Esophagus squamous epithelium (tissue), 5 donors: ENCODE measurements at regions not wholly inside any gene's neighbourhood (a gene's known extent, or its start where the extent isn't known, plus 50 kb on each side); places are given as distances from the start of the nearest gene placed in this dataset.
"Not testable (repeated sequence)": the region's sequence is repeated elsewhere in the genome, so short reads cannot be mapped to it uniquely, and the experiment has no call there.

Source experiments
- DNase-seq: peaks from one replicate; lab custom pipeline; 2025; lab: John Stamatoyannopoulos, UW
- H3K27ac ChIP-seq, 4 donors: fragments of 200-600 bp; sonication (generic); one replicate each; pipeline ENCODE4 v1.5.1; 2016 to 2019; ENCODE audit warnings: mild to moderate bottlenecking in 1 of 4
- H3K27me3 ChIP-seq, 4 donors: fragments of 200-600 bp; sonication (generic); 1 replicate in 3 of 4; 2 replicates in 1 of 4; pipeline versions ENCODE4 v1.5.1 to v1.6.0; 2017 to 2021; ENCODE audit warnings: antibody characterized with exemption in 1 of 4
- H3K36me3 ChIP-seq, 3 donors: fragments of 200-600 bp; sonication (generic); one replicate each; pipeline ENCODE4 v1.5.1; 2016 to 2019
- H3K4me1 ChIP-seq, 3 donors: fragments of 200-600 bp; sonication (generic); one replicate each; pipeline ENCODE4 v1.5.1; 2017 to 2019
- H3K4me3 ChIP-seq, 4 donors: fragments of 200-600 bp; sonication (generic); 1 replicate in 3 of 4; 2 replicates in 1 of 4; pipeline ENCODE4 v1.5.1; 2016 to 2019; ENCODE audit warnings: mild to moderate bottlenecking in 2 of 4, moderate library complexity in 1 of 4
- H3K9me3 ChIP-seq, 3 donors: fragments of 200-600 bp; sonication (generic); one replicate each; pipeline ENCODE4 v1.5.1; 2016 to 2019
- CTCF ChIP-seq, 6 experiments: fragments of 450-650 bp in 4 of 6; fragments of 200-600 bp in 2 of 6; sonication (generic) in 2 of 6; IDR thresholded peaks; one replicate each; pipeline ENCODE4 v1.5.1; 2016 to 2019; ENCODE audit warnings: antibody characterized with exemption in 6 of 6, mild to moderate bottlenecking in 4 of 6, moderate library complexity in 4 of 6
- POLR2A ChIP-seq, 4 donors: fragments of 450-650 bp; IDR thresholded peaks; one replicate each; pipeline ENCODE4 v1.6.1; 2017; ENCODE audit warnings: antibody characterized with exemption in 4 of 4, mild to moderate bottlenecking in 4 of 4, moderate library complexity in 3 of 4
- WGBS, 2 donors: methylation state at CpG; one replicate each; pipeline ENCODE4 v1.1.5; 2018; 5-methylcytosine and 5-hydroxymethylcytosine counted together
- intact Hi-C: fragments of 100-400 bp; cut with DNase I; formaldehyde crosslinking; loops from one replicate; pipeline ENCODE4 v1.15.0; 2022
- donor health status: DM: yes; HTN: yes; CAD: no.

DNA sequence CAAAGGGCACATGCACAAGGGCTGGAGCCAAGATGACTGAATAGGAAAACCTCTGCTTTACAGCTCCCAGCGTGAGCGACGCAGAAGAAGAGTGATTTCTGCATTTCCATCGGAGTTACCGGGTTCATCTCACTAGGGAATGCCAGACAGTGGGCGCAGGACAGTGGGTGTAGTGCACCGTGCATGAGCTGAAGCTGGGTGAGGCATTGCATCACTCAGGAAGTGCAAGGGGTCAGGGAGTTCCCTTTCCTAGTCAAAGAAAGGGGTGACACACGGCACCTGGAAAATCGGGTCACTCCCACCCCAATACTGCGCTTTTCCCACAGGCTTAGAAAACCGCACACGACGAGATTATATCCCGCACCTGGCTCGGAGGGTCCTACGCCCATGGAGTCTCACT lies 64.5 kb upstream of the HTR1E start:
- H3K4me1 ChIP-seq, H3K4me3 ChIP-seq, H3K36me3 ChIP-seq, H3K27ac ChIP-seq, DNase-seq, H3K27me3 ChIP-seq, intact Hi-C loops: not testable (repeated sequence)
- 83 to 93% methylated on average over 14 to 16 of the region's 16 CpGs for WGBS, 2 donors
- peaks cover 0 to 21% (median 0%) of the 10 kb centered on the region in 3 donors for H3K9me3 ChIP-seq

DNA sequence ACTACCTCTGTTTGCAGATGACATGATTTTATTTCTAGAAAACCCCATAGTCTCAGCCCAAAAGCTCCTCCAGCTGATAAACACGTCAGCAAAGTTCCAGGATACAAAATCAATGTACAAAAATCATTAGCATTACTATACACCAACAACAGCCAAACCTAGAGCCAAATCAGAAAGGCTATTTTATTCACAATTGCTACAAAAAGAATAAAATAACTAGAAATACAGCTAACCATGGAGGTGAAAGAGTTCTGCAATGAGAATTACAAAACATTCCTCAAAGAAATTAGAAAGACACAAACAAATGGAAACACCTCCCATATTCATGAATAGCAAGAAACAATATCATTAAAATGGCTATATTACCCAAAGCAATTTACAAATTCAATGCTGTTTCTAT lies 65.6 kb upstream of the HTR1E start:
- Histone ChIP-seq H3K9me3 (peaks cover 0 to 21% (median 0%) of the 10 kb centered on the region in 3 donors), H3K4me1 (no peaks in the 10 kb centered on the region), H3K27ac (no peak overlapping the region), H3K4me3 (no peak overlapping the region), H3K36me3 (no peaks in the 10 kb centered on the region), H3K27me3 (no peaks in the 10 kb centered on the region)
- intact Hi-C loops: no loop called here
- DNase-seq: no peak
- TF ChIP-seq POLR2A (IDR thresholded peaks at IDR 0.05): no peak
- no peak for TF ChIP-seq CTCF (IDR thresholded peaks at IDR 0.05)
- WGBS, 2 donors: 27 to 30% methylated on average over 1 of the region's 1 CpG

GRCh38 chr6:86869500-86869899 lies 67.8 kb upstream of the HTR1E start:
- no peaks in the 10 kb centered on the region for H3K36me3 ChIP-seq
- peaks cover 0 to 21% (median 0%) of the 10 kb centered on the region in 3 donors for H3K9me3 ChIP-seq
- DNase-seq: no peak
- no peaks in the 10 kb centered on the region for H3K4me1 ChIP-seq
- intact Hi-C loops: no loop called here
- WGBS, 2 donors: 58 to 70% methylated on average over 1 of the region's 1 CpG
- no peaks in the 10 kb centered on the region for H3K27me3 ChIP-seq
- H3K27ac ChIP-seq: no peak overlapping the region
- H3K4me3 ChIP-seq: no peak overlapping the region
- TF ChIP-seq POLR2A (IDR thresholded peaks at IDR 0.05) (no peak), CTCF (IDR thresholded peaks at IDR 0.05) (no peak)

GRCh38 chr6:86859513-86859912 lies 77.8 kb upstream of the HTR1E start:
- Histone ChIP-seq H3K4me1 (no peaks in the 10 kb centered on the region), H3K9me3 (no peaks in the 10 kb centered on the region), H3K27me3 (no peaks in the 10 kb centered on the region), H3K36me3 (no peaks in the 10 kb centered on the region), H3K4me3 (no peak overlapping the region), H3K27ac (no peak overlapping the region)
- intact Hi-C loops: no loop called here
- DNase-seq: no peak
- no peak for TF ChIP-seq CTCF (IDR thresholded peaks at IDR 0.05)
- TF ChIP-seq POLR2A (IDR thresholded peaks at IDR 0.05): no peak

GRCh38 chr6:86858970-86859369 lies 78.4 kb upstream of the HTR1E start:
- H3K27me3 ChIP-seq: no peaks in the 10 kb centered on the region
- H3K36me3 ChIP-seq: no peaks in the 10 kb centered on the region
- 74% methylated on average over 3 of the region's 3 CpGs; no CpG with 5 or more reads in 1 of the 2 donors for WGBS, 2 donors
- H3K27ac ChIP-seq: no peak overlapping the region
- TF ChIP-seq POLR2A (IDR thresholded peaks at IDR 0.05) (no peak), CTCF (IDR thresholded peaks at IDR 0.05) (no peak)
- H3K9me3 ChIP-seq: no peaks in the 10 kb centered on the region
- no peak for DNase-seq
- intact Hi-C loops: no loop called here
- H3K4me1 ChIP-seq: no peaks in the 10 kb centered on the region
- no peak overlapping the region for H3K4me3 ChIP-seq

- WGBS, 2 donors: 65 to 74% methylated on average over 2 of the region's 2 CpGs
- H3K27me3 ChIP-seq: no peaks in the 10 kb centered on the region
These were observed 79.5 kb upstream of the HTR1E start for GRCh38 chr6:86857783-86858182.

More at GRCh38 chr6:86857783-86858182, 79.5 kb upstream of the HTR1E start:
- no peak for TF ChIP-seq CTCF (IDR thresholded peaks at IDR 0.05)
- no peak for TF ChIP-seq POLR2A (IDR thresholded peaks at IDR 0.05)
- no peak for DNase-seq
- no peak overlapping the region for H3K4me3 ChIP-seq
- H3K4me1 ChIP-seq: no peaks in the 10 kb centered on the region
- no peak overlapping the region for H3K27ac ChIP-seq
- no peaks in the 10 kb centered on the region for H3K36me3 ChIP-seq
- intact Hi-C loops: no loop called here
- no peaks in the 10 kb centered on the region for H3K9me3 ChIP-seq
